HG02870 (cell line): ENCODE measurements at regions not wholly inside any gene's neighbourhood (a gene's known extent, or its start where the extent isn't known, plus 50 kb on each side); places are given as distances from the start of the nearest gene placed in this dataset.

Experiments
- ATAC-seq: cut with Tn5 transposase; IDR thresholded peaks from one replicate; pipeline ENCODE4 v1.9.1; 2021; ENCODE audit warnings: mild to moderate bottlenecking, moderate library complexity; ENCODE audit not compliant: unreplicated experiment

DNA sequence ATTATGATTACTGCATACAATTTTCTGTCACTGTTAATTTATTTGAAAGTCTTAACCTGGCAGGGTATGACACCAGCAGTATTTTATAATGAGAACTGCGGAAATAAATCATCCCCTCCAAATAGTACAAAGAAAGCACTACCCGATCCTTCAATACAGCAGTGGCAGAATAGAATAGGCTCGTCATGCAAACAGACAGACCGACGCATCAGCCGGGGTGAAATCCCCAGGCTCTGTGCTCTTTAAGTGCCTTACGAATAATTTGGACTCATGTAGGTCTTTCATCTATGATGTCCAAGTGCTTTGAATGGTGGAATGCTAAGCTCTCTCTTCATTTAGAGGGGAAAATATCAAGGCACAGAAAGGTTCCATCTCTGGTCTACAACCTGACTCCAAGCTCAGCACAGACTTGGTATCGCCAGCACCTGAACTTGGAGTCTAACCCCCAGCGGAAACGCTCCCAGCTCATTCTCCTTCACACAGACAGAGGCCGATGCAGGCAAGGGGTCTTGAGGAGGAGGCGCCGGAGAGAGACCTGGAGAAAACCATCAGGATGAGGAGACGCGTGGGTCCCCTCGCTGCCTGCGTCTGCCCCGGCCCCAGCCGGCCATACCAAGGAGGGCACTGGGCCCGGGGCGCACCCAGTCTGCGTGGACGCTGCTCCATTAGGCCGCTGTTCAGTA is 568.1 kb upstream of the MKI67 start:
- ATAC-seq = no peak

DNA sequence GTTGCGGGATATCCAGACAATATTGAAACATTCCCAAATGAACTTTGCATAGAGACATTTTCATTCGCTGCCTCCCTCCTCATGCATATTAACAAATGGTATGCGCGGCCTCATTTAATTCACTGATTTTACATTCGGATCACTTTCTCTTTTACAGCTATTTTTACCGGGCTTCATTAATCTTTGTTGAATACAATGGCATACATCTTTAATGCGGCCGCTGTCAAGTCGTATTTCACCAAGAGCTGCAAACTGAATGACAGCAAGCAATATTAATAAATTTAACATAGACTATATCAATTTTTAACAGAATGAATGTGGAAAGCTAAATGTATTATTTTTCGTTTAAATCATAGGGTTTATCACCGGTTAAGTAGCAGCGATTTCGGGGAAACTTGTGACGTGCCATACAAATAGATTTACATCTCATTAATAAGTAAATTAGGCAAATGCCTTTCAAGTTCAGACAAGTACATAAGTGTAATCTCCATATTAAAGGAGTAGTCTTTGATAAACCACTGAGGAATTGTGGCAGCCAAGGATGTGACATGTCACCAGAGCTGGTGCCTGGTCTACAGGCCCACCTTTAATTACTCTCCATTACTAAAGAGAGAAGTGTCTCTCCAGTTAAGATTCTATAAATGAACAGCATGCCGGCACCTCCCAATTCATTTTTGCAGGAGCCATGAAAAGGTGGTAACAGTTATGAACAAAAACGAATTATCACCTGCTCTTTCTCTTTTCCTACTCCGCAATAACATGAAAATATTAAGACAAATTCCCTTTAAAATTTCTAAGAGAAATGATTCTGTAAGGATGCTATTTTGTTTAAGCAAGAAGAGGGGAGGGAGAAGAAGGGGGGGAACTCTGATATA is 568.9 kb upstream of the MKI67 start:
- no peak for ATAC-seq

DNA sequence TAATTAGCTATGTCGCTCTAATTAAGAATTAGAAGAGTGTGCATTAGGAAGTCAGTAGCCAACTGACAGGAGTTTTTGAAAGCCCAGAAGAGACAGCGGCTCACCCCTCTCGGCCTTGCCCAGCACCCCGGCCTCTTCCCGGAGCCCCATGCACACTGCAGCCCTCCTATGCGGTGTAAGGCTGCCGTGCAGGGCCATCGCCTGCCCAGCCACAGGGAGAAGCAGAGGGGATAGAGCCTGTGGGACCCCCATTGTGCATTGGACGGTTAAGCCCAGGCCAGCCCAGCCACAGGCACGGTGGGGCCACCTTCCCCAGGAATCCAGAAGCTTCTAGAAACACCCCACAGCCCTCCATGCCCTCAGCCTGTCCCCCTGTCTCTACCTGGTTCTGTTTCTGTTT is 569.7 kb upstream of the MKI67 start:
- ATAC-seq = no peak

DNA sequence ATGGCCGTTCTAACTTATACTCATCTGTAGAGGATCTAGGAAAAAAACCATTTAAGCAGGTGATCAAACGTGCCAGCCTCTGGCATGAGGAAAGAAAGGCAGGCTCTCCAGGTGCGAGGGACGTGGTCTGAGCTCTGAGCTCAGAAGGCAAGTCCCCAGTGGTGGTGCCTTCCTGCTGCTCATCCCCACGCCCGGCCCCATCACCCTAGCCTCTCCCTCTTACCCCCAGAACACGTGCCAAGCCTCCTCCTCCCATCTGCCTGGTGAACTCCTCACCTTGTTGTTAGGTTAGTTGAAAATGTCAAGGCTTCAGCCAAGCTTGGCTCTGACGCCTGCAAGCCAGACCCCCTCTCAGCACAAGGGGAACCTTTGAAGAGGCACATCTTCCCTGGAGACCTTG is 571.2 kb upstream of the MKI67 start:
- no peak for ATAC-seq

DNA sequence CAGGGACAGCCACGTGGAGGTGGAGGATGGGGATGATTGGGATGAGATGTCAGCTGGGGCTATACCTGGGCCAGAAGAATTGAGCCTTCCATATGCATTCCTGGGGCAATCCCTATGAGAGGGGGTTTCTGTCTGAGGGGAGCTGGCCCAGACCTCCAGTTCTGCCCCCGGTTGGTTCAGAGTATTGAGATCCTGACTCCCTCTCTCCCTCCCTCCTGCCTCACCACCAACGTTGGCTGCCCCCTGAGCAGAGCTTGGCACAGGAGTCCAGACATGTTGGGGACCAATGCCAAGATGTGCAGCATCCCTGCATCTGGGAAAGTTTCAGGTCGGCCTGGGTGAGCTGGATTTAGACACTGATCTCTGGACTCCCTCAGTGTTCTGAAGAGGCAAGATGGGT is 575.2 kb upstream of the MKI67 start:
- no peak for ATAC-seq

DNA sequence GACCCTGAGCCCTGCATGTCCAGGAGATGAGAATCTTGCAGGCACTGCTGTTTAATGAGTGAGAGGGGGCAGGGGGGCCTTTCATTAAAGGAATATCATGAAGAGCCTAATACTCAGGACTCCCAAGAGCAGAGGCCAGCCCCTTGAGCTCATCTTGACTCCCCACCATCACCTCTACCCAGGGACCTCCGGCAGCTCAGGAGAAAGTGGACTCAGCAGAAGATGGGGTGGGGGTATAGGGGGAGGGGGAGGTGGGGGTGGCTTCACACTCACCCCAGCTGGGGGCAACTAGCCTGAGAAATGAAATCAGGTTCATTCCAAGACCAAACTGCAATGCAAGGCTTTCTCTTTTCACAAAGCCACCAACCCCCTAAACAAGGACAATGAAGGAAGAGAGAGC is 575.6 kb upstream of the MKI67 start:
- no peak for ATAC-seq

DNA sequence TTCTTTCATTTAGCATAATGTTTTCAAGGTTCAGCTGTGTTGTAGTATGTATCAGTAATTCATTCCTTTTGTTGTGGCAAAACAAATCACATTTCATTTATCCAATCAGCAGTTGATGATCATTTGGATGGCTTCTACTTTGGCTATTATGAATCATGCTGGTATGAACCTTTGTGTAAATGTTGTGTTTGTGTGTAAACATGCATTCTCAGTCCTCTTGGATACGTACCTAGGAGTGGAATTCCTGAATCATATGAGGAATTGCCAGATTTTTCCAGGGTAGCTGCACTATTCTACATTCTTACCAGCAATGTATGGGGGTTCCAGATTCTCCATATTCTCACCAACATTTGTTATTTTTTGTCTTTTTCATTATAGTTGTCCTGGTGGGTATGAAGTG is 578.5 kb upstream of the MKI67 start:
- ATAC-seq = no peak

DNA sequence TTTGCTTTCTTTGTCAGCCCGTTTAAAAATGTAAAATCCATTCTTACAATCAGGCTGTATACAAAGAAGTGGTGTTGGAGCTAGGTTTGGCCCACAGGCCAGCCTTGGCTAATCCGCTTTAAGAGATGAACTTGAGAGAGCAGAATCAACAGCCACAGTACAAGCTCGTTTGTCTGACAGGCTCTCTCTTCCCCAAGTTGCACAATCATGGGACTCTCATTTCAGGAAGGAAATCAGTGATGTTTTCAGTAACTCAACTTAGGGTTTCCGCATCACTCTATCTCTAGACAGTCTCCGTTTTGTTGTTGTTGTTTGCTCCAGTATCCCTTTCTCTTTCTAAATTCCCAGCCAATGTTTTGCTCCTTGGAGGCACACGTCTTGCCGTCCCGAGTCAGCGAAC is 582.0 kb upstream of the MKI67 start:
- no peak for ATAC-seq

DNA sequence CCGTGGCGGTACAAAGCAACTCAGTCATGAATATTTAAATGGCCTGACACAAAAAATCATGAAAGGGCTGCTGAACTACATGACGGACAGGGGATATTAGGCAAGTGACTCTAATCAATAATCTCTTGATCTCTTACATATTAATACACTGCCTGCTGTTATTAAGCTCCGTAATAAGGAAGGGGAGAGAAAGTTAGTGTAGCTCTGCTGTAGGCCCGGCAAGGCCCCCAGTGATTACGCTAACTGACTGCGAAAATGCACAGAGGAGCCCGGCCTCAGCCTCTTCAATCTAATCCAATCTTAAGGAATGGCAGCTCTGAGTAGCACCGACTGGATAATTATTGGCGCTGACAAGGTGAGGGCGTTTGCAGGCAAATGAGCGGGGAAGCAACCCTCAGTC is 583.5 kb upstream of the MKI67 start:
- no peak for ATAC-seq

DNA sequence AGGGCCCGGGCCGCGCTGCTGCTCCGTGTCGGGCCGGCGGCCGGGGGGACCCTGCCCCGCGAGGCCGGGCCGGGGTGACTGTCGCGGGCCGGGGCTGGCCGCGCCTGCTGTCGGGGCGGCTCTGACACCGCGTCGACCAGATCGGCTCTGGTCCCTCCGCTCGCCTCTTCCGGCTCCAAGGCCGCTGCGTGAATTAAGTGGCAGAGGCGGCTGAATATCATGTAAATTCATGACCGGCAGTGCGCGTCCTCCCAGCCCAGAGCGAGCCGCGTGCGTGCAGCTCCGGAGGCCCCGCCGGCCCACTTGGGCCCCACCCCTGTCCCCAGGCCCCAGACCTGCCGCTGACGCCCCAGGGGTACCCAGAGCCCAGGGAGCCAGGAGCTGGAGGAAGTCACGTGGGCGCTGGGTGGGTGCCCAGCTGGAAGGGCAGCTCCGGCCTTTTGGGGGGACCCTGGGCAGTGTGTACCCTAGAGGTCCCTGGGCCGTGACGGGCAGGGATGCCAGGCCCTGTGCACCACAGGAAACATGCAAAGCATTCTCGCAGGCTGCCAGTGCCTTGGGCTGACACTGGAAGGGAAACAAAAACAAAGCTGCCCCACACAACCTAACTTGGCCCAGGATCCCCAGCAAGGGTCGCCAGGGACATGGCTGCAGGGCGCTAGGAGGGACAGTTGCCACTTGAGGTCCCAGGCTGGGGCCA is 584.0 kb upstream of the MKI67 start:
- no peak for ATAC-seq

DNA sequence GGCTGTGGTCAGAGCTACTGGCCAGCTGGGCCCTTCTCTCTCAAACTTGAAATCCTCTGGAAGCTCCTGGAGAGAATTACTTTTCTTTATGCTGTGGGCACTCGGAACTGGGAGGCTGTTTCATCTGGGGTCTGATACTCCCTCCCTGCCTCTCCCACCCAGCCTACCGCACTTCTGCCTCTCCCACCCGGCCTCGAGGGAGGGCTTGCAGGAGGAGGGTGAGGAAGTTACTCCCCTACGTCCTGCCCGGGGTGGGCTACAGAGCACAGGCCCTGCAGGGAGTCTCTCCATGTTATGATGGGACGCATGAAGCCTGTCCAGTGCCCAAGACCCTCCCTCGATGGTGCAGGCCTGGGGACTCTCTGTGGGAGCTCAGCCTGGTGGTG is 584.6 kb upstream of the MKI67 start:
- no peak for ATAC-seq

DNA sequence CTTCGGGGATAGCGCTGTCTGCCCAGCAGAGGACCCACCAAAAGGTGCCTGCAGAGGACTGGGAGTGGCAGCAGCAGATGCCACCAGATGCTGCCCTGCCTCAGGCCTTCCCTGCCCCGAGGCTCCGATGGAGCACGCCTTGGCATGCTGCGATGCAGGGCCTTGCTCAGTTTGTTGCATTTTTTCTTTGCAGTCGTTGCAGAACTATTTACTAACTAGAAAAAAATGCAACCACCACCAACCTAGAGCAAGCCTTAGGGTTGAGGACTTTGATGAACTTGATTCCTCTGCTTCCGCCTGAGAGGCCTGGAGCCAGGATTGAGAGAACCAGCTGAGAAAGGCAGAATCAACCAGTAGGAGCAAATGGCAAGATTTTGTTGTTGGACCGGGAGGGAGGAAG is 585.6 kb upstream of the MKI67 start:
- no peak for ATAC-seq

DNA sequence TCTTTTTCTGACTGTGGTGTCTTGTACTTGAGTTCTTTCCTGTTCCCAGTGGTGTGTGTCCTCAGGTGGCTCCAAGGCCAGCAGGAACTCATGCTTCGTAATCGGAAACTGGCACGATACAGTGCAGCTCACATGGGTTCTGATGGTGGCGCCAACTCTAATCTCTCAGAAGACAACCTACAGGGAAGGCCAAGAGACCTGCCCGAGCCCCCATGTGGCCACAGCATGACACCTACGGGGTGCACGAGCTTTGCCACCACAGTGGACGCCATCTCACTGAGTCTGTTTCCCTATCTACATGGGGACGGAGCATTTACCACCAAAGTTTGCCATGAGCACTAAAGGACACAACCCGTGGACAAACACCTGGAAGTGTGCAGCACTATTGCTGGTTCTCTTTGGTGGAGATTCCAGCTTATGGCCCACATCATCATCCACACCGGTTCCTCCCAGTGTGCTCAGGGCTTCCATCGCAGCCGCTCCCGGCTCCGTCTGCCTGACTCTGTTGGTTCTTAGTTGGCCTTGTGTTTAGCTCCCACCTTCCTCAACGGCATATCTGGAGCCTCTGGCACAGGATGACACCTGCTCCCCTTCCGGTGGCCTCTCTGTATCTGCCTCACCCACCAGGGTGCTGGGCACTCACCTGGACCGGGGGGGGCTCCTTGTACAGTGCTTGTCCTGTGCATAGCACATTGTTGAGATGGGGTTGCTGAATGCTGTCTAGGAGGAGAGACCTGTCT is 586.6 kb upstream of the MKI67 start:
- ATAC-seq = no peak

DNA sequence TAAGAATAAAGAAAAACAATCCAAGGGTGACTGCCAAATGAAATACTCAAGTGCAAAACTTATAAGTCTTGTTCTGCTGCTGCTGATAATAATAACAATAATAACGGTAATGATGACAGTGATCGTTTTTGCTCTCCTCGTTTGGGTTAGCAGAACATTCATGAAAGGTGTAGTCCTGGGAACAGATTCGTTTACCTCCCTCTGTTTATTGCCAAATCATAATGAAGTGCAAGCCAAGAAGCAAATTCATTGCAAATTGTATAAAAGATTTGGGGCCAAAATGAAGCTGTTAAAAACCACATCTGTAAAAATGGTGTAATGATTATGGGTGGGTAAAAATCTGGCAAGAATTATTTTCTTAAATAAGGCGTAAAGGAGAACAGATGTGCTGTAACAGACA is 587.2 kb upstream of the MKI67 start:
- no peak for ATAC-seq

DNA sequence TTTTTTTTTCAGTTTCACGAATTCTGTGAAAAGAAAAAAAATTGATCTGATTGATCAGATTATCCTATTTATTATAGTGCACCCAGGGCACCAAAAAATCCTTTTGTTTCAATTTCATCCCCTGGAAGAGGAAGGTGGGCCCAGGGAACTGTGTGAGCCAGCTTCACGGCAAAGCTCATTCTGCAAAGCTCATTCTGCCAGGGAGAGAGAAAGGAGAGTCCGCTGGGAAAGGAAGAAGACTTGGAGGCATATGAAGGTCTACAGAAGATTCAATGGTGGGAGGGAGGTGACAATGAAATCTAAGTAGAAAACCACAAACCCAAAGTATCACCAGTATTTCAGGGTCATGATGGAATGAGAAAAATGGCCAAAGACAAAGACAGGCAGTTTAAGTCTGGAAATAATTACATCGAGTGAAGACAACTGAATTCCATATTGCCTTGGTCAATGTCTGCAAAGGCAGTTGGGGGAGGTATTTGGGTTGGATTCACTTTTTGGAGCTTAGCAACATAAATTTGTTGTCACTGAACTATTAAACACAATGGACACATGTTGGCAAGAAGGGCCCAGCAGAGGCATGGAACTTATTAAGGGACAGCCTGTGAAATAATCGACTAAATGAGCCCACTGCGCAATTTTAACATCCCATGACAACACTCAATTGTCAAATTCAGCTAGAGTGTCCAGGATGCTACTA is 587.8 kb upstream of the MKI67 start:
- ATAC-seq = no peak

DNA sequence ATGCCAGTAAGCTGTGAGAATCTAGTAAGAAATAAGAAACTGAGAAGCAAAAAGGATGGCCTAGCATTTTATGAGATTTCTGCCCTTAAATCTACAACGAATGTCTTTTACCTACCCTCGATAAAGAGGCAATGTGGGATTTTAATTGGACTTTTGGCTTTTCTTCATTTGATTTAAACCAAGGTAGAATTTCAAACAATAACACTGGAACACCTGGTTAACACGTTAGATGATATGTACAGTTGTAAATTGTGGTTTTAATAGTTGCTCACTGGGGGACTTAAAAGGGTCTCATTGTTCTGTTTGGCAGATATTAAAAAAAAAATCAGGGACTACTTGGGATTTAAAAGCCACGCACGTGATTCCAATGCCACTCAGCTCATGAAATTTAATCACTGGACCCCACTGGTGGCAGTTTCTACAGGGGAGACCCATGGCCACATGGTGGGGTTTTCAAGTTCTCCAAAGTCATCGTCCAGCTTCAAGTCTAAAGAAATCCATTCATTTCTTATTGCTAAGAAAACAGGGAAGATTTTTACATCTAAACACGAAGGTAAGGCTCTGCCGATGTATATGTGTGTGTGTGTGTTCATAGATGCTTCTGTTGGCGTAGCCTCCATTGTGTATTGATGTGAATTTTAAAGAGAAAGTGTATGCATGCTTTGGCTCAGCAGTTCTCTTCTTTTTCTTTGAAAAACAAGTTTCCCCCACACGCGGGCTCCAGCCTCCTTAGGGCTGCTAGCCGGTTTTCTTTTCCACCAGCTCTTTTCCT is 588.6 kb upstream of the MKI67 start:
- ATAC-seq = no peak

DNA sequence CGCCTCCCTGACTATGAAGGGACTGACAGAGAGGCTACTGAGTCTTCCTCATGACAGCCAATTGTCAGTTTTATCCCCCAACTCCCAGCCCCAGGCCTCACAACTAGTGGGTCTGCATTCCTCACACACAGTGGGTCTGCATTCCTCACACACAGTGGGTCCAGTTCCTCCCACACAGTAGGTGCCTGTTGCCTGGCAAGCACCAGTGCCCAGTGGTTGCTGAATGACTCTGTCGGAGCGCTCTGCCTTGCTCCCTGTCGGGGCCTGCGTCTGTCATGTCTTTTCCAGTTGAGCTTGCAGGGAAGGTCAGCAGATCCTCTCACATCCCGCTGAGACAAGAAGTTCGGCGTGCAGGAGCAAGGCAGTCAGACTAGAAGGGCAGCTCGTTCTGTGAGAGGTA is 590.0 kb upstream of the MKI67 start:
- ATAC-seq = no peak

DNA sequence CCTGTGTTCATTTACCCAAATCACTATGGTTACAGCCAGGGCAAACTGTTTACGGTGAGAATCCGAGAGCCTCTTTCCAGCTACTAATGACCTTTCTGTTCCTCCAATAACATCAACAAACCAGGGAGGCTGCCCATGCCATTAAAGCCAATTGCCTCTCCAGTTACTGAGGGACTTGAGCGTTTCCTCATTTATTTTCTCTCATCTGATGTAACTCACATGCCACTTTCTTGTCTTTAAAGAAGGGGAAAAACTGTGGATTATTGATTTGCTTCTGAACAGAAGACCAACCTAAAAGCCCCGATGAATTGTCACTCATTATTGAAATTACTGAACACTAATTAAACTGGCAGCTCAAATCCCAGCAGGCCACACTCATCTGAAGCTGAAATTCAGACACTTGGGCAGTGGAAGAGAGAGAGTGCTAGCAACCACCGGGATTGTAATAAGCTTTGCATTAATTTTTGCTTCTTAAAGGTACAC is 595.8 kb upstream of the MKI67 start:
- no peak for ATAC-seq

DNA sequence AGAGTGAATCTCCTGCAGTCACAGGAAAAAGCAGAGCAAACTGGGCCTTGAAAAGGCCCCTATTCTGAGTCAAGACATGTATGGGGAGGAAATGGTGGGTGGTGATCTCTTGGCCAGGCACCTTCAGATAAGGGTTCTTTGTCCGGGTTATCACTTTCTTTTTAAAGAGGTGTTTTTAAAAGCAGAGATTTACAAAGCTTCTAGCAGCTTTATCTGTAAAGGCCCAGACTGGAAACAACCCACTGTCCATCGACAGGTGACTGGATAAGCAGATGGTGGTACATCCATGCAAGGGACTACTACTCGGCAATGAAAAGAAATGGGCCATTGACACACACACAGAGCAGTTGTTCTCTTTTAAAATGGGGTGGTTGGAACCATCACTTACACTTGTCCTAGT is 596.7 kb upstream of the MKI67 start:
- no peak for ATAC-seq
